CD4-positive, alpha-beta memory T cell (primary cell): ENCODE measurements at regions not wholly inside any gene's neighbourhood (a gene's known extent, or its start where the extent isn't known, plus 50 kb on each side); places are given as distances from the start of the nearest gene placed in this dataset.

Experiments used
- CTCF ChIA-PET: fragments of 350-600 bp; sonication (Branson Sonifier 250); formaldehyde crosslinking; loops from one replicate; lab custom pipeline; 2021; ENCODE audit warnings: inconsistent platforms; ENCODE audit not compliant: partially characterized antibody; lab: Charles Lee
- POLR2A ChIA-PET: fragments of 350-600 bp; sonication (Branson Sonifier 250); formaldehyde crosslinking; loops from one replicate; lab custom pipeline; 2021; ENCODE audit not compliant: partially characterized antibody; lab: Charles Lee
- DNase-seq, 5 donors: peaks; one replicate each; pipeline versions ENCODE4 v3.0.0 to v3.0.0-alpha.2; 2020 to 2022; ENCODE audit warnings: mixed read lengths in 1 of 5
- H3K27ac ChIP-seq: one replicate; pipeline ENCODE4 v1.7.0; 2013; ENCODE audit warnings: low read depth, low read length
- H3K27me3 ChIP-seq: 2 replicates; pipeline ENCODE4 v1.7.0; 2013; ENCODE audit warnings: mild to moderate bottlenecking, low read length, moderate library complexity; ENCODE audit not compliant: insufficient read depth
- H3K36me3 ChIP-seq: 2 replicates; pipeline ENCODE4 v1.7.0; 2013; ENCODE audit warnings: mild to moderate bottlenecking, low read length, moderate library complexity; ENCODE audit not compliant: insufficient read depth
- H3K4me1 ChIP-seq: 2 replicates; pipeline ENCODE4 v1.7.0; 2013; ENCODE audit warnings: mild to moderate bottlenecking, low read length, moderate library complexity; ENCODE audit not compliant: insufficient read depth
- H3K4me3 ChIP-seq, 2 donors: one replicate each; pipeline ENCODE4 v1.7.0; 2013; ENCODE audit warnings: low read length in 2 of 2, mild to moderate bottlenecking in 1 of 2
- H3K9me3 ChIP-seq, 2 donors: one replicate each; pipeline ENCODE4 v1.7.0; 2013; ENCODE audit warnings: low read length in 2 of 2, control low read depth in 1 of 2; ENCODE audit not compliant: control insufficient read depth in 1 of 2
- H3K27ac Mint-ChIP-seq, 7 donors: one replicate each; pipeline ENCODE4 v1.8.0; 2020 to 2021; ENCODE audit warnings: mixed read lengths in 7 of 7, mild to moderate bottlenecking in 6 of 7, inconsistent platforms in 3 of 7, moderate library complexity in 3 of 7
- H3K27me3 Mint-ChIP-seq, 2 donors: one replicate each; pipeline ENCODE4 v1.8.0; 2020 to 2021; ENCODE audit warnings: mixed read lengths in 2 of 2
- H3K36me3 Mint-ChIP-seq, 2 donors: one replicate each; pipeline ENCODE4 v1.8.0; 2020 to 2021; ENCODE audit warnings: mixed read lengths in 2 of 2, inconsistent platforms in 1 of 2, mild to moderate bottlenecking in 1 of 2
- H3K4me1 Mint-ChIP-seq, 4 donors: one replicate each; pipeline ENCODE4 v1.8.0; 2020 to 2021; ENCODE audit warnings: mixed read lengths in 4 of 4, mild to moderate bottlenecking in 1 of 4
- H3K4me3 Mint-ChIP-seq, 8 donors: one replicate each; pipeline ENCODE4 v1.8.0; 2020 to 2021; ENCODE audit warnings: mixed read lengths in 8 of 8, mild to moderate bottlenecking in 7 of 8, moderate library complexity in 6 of 8, inconsistent platforms in 3 of 8
- H3K9me3 Mint-ChIP-seq, 8 donors: one replicate each; pipeline ENCODE4 v1.8.0; 2020 to 2021; ENCODE audit warnings: mixed read lengths in 8 of 8, mild to moderate bottlenecking in 5 of 8, inconsistent platforms in 3 of 8, moderate library complexity in 1 of 8
- intact Hi-C: fragments of 100-400 bp; cut with micrococcal nuclease; formaldehyde crosslinking; loops from one replicate; pipeline ENCODE4 v1.15.1; 2023

DNA sequence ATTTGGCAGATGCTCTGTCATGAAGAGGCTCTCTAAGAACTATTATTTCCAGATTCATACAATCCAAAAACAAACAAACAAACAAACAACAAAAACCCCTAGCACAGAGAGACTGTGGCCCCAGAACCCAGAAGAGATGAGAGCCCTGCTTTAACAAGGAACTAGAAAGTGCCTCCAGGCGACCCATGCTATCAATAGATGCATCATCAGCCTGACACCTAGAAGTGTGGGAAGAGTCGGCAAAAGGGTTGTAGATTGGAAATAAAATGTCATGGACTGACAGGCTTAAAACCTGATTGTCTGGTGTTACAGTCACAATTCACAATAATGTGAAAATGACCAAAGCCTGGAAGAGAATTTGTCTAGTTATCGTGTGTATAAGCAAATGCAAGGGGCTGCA is 50.6 kb upstream of the FLRT2 start:
- no peaks in the 10 kb centered on the region for H3K4me1 Mint-ChIP-seq
- peaks cover 0 to 2% (median 0%) of the 10 kb centered on the region in 8 donors for H3K9me3 Mint-ChIP-seq
- CTCF ChIA-PET: no interaction called here
- POLR2A ChIA-PET: no interaction called here
- no peaks in the 10 kb centered on the region for H3K4me1 ChIP-seq
- no peak for DNase-seq
- H3K36me3 Mint-ChIP-seq: no peaks in the 10 kb centered on the region
- no peak overlapping the region for H3K4me3 Mint-ChIP-seq
- H3K27ac Mint-ChIP-seq: no peak overlapping the region
- no peaks in the 10 kb centered on the region for H3K36me3 ChIP-seq
- intact Hi-C loops: no loop called here
- no peaks in the 10 kb centered on the region for H3K9me3 ChIP-seq
- H3K27me3 ChIP-seq: no peaks in the 10 kb centered on the region
- no peak overlapping the region for H3K4me3 ChIP-seq
- H3K27ac ChIP-seq: no peak overlapping the region
- no peaks in the 10 kb centered on the region for H3K27me3 Mint-ChIP-seq

DNA sequence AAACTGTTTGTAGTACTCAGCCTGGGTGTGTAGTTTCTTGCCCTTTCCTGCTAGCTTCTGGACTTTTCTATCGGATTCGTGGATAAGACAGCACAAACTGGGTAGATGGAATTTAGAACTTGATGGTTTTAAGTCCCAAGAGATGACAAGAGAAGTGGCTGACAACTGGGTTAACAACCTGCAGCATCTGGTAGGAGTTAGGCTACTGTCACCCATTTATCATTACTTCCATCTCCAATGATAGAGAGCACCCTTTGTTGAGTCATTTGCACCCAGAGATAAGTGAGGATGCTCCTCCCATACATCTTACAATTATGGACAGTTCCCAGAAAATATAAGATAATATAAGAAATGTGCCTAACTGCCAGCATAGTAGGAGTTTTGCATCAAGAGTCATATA is 50.2 kb upstream of the FLRT2 start:
- DNase-seq: no peak
- Mint-ChIP-seq H3K27ac (no peak overlapping the region), H3K27me3 (no peaks in the 10 kb centered on the region), H3K9me3 (peaks cover 0 to 2% (median 0%) of the 10 kb centered on the region in 8 donors), H3K4me1 (no peaks in the 10 kb centered on the region), H3K36me3 (no peaks in the 10 kb centered on the region), H3K4me3 (no peak overlapping the region)
- H3K4me1 ChIP-seq: no peaks in the 10 kb centered on the region
- H3K9me3 ChIP-seq: no peaks in the 10 kb centered on the region
- POLR2A ChIA-PET: no interaction called here
- H3K27me3 ChIP-seq: no peaks in the 10 kb centered on the region
- CTCF ChIA-PET: no interaction called here
- H3K4me3 ChIP-seq: no peak overlapping the region
- no peak overlapping the region for H3K27ac ChIP-seq
- intact Hi-C loops: no loop called here
- H3K36me3 ChIP-seq: no peaks in the 10 kb centered on the region
